ENCODE measurements at regions not wholly inside any gene's neighbourhood (a gene's known extent, or its start where the extent isn't known, plus 50 kb on each side); places are given as distances from the start of the nearest gene placed in this dataset.

GRCh38 chr4:42331914-42332368 is 65.3 kb upstream of the SHISA3 start:
- DNase-seq = no peak

DNA sequence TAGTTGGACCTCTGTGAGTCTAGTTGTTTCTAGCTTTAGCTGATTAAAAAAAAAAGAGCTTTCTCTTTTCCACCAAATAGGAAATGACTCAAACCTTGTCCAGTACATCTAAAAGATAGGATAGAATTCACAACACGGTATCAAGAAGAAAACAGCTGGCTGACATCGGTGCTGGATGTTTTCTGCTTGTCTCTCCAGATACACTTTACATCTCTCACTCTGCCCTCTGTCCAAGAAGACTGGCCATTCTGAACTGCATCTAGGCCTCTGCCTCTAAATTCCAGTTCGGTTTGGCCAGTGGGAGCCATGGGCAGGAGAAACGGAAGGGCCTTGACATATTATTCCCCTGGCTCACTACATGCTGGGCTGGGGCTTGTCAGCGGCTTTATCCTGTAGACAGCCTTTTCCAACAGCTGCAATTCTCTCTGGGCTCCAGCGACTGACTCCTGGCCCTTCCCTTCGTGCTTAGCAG is 57.3 kb upstream of the SHISA3 start:
- DNase-seq = no peak

DNA sequence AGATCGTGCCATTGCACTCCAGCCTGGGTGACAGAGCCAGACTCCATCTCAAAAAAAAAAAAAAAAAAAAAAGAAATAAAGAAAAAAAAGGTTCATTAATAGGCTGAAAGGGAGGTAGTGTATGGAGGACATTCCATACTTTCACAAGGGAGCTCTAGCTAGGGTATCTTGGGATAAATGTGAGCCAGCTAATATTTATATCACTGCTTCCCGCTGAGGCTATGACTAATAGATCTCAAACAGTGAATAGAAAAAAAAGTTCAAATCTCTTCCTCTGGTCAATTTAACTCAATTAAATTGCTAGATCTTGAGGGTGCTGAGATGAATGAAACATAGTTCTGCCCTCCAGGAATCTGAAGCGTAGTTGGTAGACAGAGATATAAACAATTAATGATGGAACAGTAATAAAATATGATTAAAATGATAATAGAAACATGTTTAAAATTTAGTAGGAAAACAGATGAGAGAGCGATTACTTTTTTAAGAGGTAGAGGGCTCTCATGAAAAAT is 55.7 kb upstream of the SHISA3 start:
- no peak for DNase-seq

GRCh38 chr4:42342459-42342858 is 54.8 kb upstream of the SHISA3 start:
- DNase-seq = no peak

DNA sequence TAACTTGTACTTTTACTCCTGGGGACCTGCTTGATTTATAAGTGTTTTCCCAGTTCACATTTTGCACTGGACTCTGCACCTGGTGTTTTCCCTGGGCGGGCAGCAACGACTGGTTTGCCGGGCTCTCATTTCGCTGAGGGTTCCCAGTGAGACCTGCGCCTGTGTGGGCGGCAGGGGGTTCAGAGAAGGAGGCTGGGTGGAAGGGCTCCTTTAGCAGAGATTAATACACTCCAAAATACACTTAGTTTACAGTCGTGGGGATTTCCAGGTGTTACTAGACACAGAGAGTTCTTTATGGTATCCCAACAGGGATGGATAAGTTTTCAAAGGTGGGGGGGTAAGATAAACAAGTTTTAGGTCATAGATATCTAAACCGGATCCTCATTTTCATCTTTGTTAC is 53.0 kb upstream of the SHISA3 start:
- DNase-seq = no peak

GRCh38 chr4:42344749-42345148 is 52.5 kb upstream of the SHISA3 start:
- no peak for DNase-seq

DNA sequence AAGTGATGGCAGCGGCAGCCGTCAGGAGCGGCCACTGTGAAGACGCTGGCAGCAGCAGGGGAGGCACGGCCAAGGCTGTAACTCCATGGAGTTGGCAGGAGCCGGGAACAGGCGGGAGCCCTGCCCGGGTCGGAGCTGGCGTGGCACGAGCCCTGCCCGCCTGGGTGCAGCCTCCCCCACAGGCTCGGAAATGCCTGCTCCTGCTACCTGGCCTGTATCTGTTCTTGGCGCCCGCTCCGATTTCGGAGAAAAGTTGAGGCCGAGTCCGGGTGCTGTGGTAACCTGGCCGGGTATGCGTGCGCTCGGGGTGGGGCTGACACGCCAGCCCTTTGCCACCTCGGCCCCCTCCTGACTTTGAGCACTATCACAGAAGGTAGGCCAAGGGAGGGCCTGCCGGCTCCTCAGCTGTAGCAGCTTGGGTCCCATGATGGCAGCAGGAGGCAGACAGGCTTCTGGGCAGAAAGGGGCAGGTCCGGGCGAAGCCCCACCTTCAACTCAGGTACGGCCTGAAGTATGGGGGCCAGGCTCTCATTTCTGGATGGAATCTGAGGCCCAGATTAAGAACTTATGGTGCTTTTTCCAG is 51.2 kb upstream of the SHISA3 start:
- no peak for DNase-seq

DNA sequence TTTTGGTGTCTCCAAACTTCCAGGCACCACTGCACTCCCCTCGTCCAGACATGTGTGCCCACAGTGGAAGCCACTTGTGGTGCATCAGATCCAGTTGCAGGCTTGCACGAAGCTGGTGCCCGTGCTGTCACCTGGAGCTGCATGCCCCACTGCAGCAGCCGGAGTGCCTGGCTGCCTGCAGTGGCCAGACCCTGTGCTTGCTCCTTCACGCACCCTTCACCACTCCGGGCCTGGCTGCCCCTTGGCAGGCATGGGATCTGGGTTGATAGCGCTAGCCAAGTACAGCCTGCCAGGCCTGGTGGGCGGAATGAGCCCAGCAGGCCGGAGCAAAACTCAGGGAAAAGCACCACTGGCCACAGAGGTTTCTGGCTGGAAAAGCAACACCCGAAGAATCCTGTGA is 50.2 kb upstream of the SHISA3 start:
- DNase-seq = no peak
